ACC112 (cell line): ENCODE measurements at regions not wholly inside any gene's neighbourhood (a gene's known extent, or its start where the extent isn't known, plus 50 kb on each side); places are given as distances from the start of the nearest gene placed in this dataset.

Source experiments
- H2AFZ ChIP-seq: fragments of 200-600 bp; sonication (generic); one replicate; pipeline ENCODE4 v1.6.0; 2017; ENCODE audit warnings: antibody characterized with exemption, low read length; ENCODE audit not compliant: unreplicated experiment
- H3K27ac ChIP-seq: fragments of 200-600 bp; sonication (generic); 2 replicates; pipeline ENCODE4 v1.5.1; 2014; ENCODE audit warnings: low read depth, mild to moderate bottlenecking, antibody characterized with exemption, low read length, moderate library complexity
- H3K27me3 ChIP-seq: fragments of 200-600 bp; sonication (generic); 2 replicates; pipeline ENCODE4 v1.6.1; 2014; ENCODE audit warnings: mild to moderate bottlenecking, antibody characterized with exemption, low read length, moderate library complexity, mixed read lengths; ENCODE audit not compliant: insufficient read depth
- H3K36me3 ChIP-seq: fragments of 200-600 bp; sonication (generic); 2 replicates; pipeline ENCODE4 v1.6.1; 2016; ENCODE audit warnings: mild to moderate bottlenecking, antibody characterized with exemption, low read length, moderate library complexity, mixed read lengths; ENCODE audit not compliant: insufficient read depth
- H3K4me1 ChIP-seq: fragments of 200-600 bp; sonication (generic); one replicate; pipeline ENCODE4 v1.6.1; 2016; ENCODE audit warnings: low read length, mixed read lengths; ENCODE audit not compliant: insufficient read depth, unreplicated experiment, control insufficient read depth
- H3K4me3 ChIP-seq: fragments of 200-600 bp; sonication (generic); 2 replicates; pipeline ENCODE4 v1.5.1; 2014; ENCODE audit warnings: mild to moderate bottlenecking, low read depth, low read length
- H3K79me2 ChIP-seq: fragments of 200-600 bp; sonication (generic); one replicate; pipeline ENCODE4 v1.6.0; 2016; ENCODE audit warnings: low read length; ENCODE audit not compliant: control insufficient read depth, unreplicated experiment, insufficient read depth

DNA sequence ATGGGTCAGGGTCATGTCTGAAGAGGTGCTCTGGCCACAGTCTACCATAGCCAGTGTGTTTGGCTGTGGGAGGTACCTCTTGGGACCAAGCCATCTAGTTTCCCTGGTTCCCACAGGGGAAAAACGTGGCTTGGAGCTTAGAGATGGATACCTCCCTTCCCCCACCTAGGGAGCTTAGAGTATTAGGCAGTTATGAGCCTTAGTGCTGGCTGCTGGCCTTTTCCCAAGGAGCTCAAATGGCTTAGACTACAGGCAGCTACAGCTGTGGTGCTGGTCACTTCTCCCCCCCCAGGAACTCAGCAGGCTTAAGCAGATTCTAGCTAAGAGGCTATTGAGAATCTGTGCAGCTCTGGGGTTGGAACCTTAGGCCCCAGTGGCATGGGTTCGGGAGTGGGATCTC is 591.2 kb downstream of the NSUN3 start:
- Histone ChIP-seq H3K36me3 (no peaks in the 10 kb centered on the region), H3K27me3 (peaks cover 11% of the 10 kb centered on the region), H2AFZ (no peak overlapping the region), H3K79me2 (no peaks in the 10 kb centered on the region), H3K4me1 (no peaks in the 10 kb centered on the region), H3K27ac (no peak overlapping the region), H3K4me3 (no peak overlapping the region)

DNA sequence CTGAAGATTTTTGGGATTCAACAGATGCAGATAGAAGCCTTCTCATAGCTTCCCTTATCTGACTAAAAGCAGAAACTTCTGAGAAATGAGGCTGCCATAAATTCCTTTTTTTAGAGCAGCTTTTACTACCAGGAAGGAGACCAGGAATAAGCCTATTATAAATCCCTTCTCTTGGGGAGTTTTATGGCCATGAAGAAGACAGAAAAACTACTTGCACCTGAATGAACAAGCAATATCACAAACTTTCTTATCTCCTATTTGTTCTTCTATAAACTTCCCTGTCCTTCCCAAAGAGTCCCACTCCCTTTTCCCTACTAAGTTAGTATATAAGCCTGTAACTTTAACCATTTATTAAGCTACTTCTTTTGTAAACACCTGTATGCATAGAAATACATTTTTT is 603.1 kb downstream of the NSUN3 start:
- H3K27me3 ChIP-seq, result 0 out of 2 replicates have a peak, but pooled peaks cover 3% of the 10 kb centered on the region
- no peaks in the 10 kb centered on the region for H3K4me1 ChIP-seq
- no peak overlapping the region for H3K4me3 ChIP-seq
- no peaks in the 10 kb centered on the region for H3K36me3 ChIP-seq
- H2AFZ ChIP-seq, result no peak overlapping the region
- H3K79me2 ChIP-seq, result no peaks in the 10 kb centered on the region
- H3K27ac ChIP-seq, result no peak overlapping the region

DNA sequence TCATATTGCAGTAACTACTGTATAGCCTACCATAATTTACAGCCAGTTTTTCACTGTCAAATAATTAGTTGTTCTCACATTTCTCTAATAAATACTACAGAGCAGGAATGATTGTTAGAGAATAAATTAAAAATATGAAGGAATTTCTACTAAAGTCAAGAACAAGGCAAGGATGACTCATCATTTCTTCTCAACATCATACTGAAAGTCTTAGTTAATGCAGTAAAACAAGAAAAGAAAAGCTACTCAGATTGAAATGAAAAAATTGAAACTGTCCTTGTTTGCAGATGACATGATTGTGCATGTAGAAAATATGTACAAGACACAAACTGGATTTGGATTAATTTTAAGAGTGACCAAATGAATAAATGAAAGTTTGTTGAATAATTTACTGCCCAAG is 608.2 kb downstream of the NSUN3 start:
- H3K4me1 ChIP-seq, result no peaks in the 10 kb centered on the region
- no peak overlapping the region for H3K4me3 ChIP-seq
- H3K27ac ChIP-seq, result no peak overlapping the region
- no peaks in the 10 kb centered on the region for H3K36me3 ChIP-seq
- no peaks in the 10 kb centered on the region for H3K27me3 ChIP-seq
- no peak overlapping the region for H2AFZ ChIP-seq
- H3K79me2 ChIP-seq, result no peaks in the 10 kb centered on the region

DNA sequence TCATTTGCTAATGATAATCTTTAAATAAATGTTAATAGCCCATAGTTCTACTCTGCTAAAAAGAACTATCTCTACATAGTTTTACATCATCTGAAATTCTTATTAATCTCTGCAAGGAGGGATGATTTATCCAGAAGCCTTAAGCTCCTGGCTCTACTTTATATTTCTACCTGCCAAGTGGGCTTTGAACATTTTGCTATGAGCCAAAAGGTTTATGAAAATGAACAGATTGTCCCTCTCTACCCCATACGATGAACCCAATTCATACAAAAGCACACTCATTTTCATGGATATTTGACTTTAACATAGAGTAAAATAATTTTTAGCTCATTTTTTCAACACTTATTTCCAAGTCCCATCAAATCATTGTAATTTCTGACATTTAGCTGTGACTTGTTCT is 611.0 kb downstream of the NSUN3 start:
- H3K27me3 ChIP-seq, result no peaks in the 10 kb centered on the region
- H3K36me3 ChIP-seq, result no peaks in the 10 kb centered on the region
- H3K79me2 ChIP-seq, result no peaks in the 10 kb centered on the region
- no peaks in the 10 kb centered on the region for H3K4me1 ChIP-seq
- H3K4me3 ChIP-seq, result no peak overlapping the region
- no peak overlapping the region for H2AFZ ChIP-seq
- H3K27ac ChIP-seq, result no peak overlapping the region

DNA sequence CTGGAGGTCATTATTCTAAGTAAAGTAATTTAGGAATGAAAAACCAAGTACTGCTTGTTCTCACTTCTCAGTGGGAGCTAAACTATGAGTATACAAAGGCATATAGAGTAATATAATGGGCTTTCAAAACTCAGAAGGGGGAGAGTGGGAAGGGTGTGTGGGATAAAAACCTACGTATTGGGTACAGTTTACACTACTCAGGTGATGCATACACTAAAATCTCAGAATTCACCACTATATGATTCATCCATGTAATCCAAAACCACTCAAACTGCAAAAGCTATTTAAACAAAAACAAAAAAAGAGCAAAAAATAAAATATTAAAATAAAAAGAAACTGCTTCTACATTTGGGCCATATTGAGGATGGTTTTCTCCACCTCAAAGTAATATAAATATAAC is 623.3 kb downstream of the NSUN3 start:
- no peaks in the 10 kb centered on the region for H3K36me3 ChIP-seq

DNA sequence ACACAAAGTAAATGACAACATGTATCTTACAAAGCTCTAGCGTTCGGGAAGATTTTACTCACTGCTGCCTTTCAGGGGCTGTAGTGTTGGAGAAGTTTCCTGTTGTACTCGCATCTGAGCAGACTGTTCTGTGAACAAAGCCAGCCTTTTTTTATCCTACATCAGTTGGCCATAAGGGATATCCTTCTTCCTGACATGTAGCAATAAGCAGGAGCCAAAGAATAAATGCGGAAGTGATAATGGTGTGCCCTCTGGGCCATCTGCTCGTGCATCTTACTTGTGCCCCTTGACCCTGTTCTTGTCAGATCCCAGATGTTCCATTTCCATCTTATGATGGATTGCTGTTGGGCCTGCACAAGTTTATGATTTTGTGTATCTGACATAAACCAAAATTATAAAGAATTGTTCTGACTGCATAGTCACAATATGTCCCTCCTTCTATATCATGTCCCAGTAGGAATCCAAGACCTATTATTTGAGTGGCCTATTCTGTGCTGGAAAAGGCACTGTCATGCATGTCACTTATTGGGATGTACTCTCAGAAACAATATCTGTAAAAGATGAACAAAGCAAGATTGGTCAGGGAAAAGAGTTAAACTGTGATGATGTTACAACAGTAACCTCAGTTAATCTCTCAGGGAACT is 631.3 kb downstream of the NSUN3 start:
- Histone ChIP-seq H3K27me3 (peaks cover 4% of the 10 kb centered on the region; the same call in 1 of the 2 replicates), H3K4me3 (no peak overlapping the region), H3K79me2 (no peaks in the 10 kb centered on the region), H3K27ac (no peak overlapping the region), H2AFZ (no peak overlapping the region), H3K4me1 (no peaks in the 10 kb centered on the region), H3K36me3 (no peaks in the 10 kb centered on the region)

More for the DNA sequence above, 623.3 kb downstream of the NSUN3 start:
- H3K27me3 ChIP-seq, result no peaks in the 10 kb centered on the region
- no peak overlapping the region for H3K4me3 ChIP-seq
- no peak overlapping the region for H2AFZ ChIP-seq
- no peaks in the 10 kb centered on the region for H3K79me2 ChIP-seq
- H3K4me1 ChIP-seq, result no peaks in the 10 kb centered on the region
- no peak overlapping the region for H3K27ac ChIP-seq

DNA sequence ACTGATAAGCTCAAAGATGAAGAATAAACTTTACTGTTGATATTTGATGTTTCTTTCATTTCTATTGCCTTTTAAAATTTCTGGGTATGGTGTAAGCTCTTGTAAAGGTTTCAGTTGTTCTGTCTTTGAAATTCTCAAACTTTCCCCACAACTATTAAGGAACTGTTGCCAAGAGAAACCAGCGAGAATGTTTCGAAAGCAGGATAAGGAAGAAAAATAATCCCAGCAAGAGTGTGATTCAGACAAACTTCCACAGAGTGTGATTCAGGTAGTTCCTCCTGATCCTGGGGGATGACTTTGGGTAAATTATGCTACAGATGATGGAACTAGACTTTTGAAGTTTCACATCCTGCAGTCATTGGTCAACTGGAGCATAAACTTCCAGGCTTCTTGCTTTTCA is 632.0 kb downstream of the NSUN3 start:
- Histone ChIP-seq H3K36me3 (no peaks in the 10 kb centered on the region), H3K27ac (no peak overlapping the region), H3K27me3 (peaks cover 4% of the 10 kb centered on the region; the same call in 1 of the 2 replicates), H2AFZ (no peak overlapping the region), H3K79me2 (no peaks in the 10 kb centered on the region), H3K4me3 (no peak overlapping the region), H3K4me1 (no peaks in the 10 kb centered on the region)

DNA sequence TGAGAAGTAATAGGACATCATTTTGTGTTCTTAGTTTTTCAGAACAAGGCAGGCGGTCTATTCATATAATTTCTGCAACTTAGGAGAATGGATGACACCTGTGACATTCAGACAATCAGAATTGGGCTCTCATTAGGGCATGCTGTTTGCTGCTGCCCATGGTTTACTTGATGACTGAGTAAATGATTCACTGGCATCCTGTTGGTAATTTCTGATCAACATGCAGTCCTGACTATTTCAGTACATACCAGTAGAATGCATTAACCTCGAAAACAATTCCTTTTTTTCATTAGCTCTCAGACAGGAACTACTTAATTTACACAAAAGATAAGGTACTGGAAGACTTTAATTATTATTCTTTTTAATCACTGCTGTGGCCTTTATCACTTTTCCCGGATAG is 641.6 kb downstream of the NSUN3 start:
- no peak overlapping the region for H3K4me3 ChIP-seq
- H3K27me3 ChIP-seq, result no peaks in the 10 kb centered on the region
- H2AFZ ChIP-seq, result no peak overlapping the region
- H3K79me2 ChIP-seq, result no peaks in the 10 kb centered on the region
- H3K27ac ChIP-seq, result no peak overlapping the region
- no peaks in the 10 kb centered on the region for H3K4me1 ChIP-seq
- no peaks in the 10 kb centered on the region for H3K36me3 ChIP-seq

DNA sequence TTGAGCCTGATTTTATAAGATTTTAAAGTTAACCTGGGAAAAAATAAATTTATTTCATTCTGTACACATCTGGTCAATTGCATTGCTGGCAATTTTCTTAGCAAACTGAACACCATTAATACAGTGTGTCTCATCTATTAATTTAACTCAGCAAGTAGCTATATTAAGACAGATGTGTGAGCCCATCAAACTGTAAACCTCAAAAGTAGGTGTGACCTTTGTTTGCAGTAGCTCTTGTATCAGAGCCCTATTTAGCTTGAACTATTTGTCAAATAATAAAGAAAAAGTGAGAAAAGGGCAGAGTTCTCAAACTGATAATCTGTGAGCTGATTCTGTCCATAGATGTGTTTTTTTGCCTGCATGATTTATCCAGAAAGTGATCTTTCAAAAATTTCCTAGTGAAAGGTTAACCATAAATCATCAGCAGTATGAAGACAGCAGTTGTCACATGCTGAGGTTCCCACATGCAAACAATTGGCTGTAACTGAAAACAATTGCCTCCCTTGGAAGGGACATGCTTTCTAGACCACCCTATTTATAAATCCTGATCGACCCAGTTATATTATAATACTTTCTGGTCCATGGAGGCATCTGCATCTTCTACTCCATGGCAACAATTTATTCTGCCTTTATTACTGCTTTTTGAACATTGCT is 646.5 kb downstream of the NSUN3 start:
- Histone ChIP-seq H3K4me1 (no peaks in the 10 kb centered on the region), H2AFZ (no peak overlapping the region), H3K27ac (no peak overlapping the region), H3K36me3 (no peaks in the 10 kb centered on the region), H3K79me2 (no peaks in the 10 kb centered on the region), H3K4me3 (no peak overlapping the region), H3K27me3 (peaks cover 1% of the 10 kb centered on the region; the same call in 1 of the 2 replicates)

DNA sequence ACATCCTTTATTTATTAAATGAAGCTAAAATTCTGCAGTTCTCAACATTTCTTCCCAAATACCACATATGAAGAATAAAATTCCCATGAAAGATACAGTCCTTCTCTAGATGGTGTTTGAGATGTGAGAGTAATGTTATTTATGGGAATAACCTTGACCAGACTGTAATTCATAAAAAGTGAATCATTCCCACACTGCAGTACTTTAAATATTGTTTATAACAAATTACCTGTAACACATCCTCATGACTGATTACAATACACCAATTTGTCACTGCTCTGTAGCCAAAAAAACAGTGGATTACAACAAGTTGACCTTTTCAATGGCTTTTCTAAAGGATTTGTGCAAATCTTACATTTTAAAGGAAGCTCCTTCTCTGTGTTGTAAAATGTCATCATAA is 651.3 kb downstream of the NSUN3 start:
- H2AFZ ChIP-seq, result no peak overlapping the region
- H3K36me3 ChIP-seq, result no peaks in the 10 kb centered on the region
- no peak overlapping the region for H3K4me3 ChIP-seq
- no peaks in the 10 kb centered on the region for H3K4me1 ChIP-seq
- no peak overlapping the region for H3K27ac ChIP-seq
- H3K27me3 ChIP-seq, result peaks cover 12% of the 10 kb centered on the region
- H3K79me2 ChIP-seq, result no peaks in the 10 kb centered on the region

DNA sequence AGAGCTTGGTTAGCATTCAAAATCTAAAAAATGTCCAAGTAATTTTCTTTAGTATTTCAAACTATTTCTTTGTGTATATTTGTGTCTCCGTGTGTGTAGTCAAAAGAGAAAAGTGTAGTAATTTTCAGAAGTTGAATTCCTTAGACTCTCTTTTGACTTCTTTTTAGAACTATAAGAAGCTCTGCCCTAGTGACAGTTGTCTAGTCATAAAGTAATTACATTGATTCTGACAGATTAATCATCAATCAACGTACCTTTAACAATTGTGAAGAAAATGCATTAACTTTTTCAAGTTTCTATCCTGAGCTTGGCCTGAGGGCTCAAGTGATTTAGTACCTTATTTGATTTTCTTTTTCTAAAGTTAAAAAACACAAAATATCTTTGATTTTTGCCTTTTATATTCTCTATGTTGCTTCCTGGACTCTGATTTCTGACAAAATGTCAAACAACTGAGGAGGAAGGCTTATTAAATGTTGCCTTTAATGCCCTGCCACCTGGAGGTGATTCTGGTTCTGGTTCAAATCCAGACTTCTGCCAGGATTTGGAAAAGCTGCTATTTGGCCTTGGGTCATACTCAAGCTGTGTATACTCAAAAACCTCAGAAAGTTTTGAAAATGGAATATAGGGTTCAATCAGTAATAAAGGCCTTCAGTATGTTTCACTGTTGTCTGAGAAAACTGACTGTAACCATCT is 653.6 kb downstream of the NSUN3 start:
- H3K4me3 ChIP-seq, result no peak overlapping the region
- peaks cover 16% of the 10 kb centered on the region for H3K27me3 ChIP-seq
- H3K36me3 ChIP-seq, result no peaks in the 10 kb centered on the region
- H3K27ac ChIP-seq, result no peak overlapping the region
- no peaks in the 10 kb centered on the region for H3K79me2 ChIP-seq
- no peak overlapping the region for H2AFZ ChIP-seq
- no peaks in the 10 kb centered on the region for H3K4me1 ChIP-seq
